Natural killer cell (primary cell): ENCODE measurements at regions not wholly inside any gene's neighbourhood (a gene's known extent, or its start where the extent isn't known, plus 50 kb on each side); places are given as distances from the start of the nearest gene placed in this dataset.
A peak's percentile ranks its signal among the peaks of the same experiment; 100 is the strongest.

Source experiments
- ATAC-seq, 3 donors: fragments of 150-1000 bp in 2 of 3; fragments of 200-7000 bp in 1 of 3; cut with Tn5 transposase; 1 replicate in 1 of 3; 2 replicates in 2 of 3; pipeline ENCODE4 v1.10.0; 2021; ENCODE audit warnings: mild to moderate bottlenecking in 2 of 3, moderate library complexity in 2 of 3
- DNase-seq, 2 donors: peaks; one replicate each; pipeline versions ENCODE4 v3.0.0 to v3.0.0-alpha.2; 2013 to 2021; ENCODE audit warnings: mixed read lengths in 1 of 2
- H3K27ac ChIP-seq: one replicate; pipeline ENCODE4 v1.5.1; 2013; ENCODE audit warnings: mild to moderate bottlenecking, low read length
- H3K27me3 ChIP-seq: one replicate; pipeline ENCODE4 v1.6.1; 2013; ENCODE audit warnings: low read length; ENCODE audit not compliant: control insufficient read depth, insufficient read depth
- H3K36me3 ChIP-seq: one replicate; pipeline ENCODE4 v1.6.1; 2013; ENCODE audit warnings: low read length; ENCODE audit not compliant: control insufficient read depth, insufficient read depth
- H3K4me1 ChIP-seq: one replicate; pipeline ENCODE4 v1.6.1; 2013; ENCODE audit warnings: low read length; ENCODE audit not compliant: control insufficient read depth, insufficient read depth
- H3K4me3 ChIP-seq: one replicate; pipeline ENCODE4 v1.5.1; 2013; ENCODE audit warnings: low read length
- H3K9me3 ChIP-seq: one replicate; pipeline ENCODE4 v1.6.1; 2013; ENCODE audit warnings: low read length; ENCODE audit not compliant: control insufficient read depth, insufficient read depth
- H3K27ac Mint-ChIP-seq, 2 donors: one replicate each; pipeline ENCODE4 v1.8.0; 2022; ENCODE audit warnings: mild to moderate bottlenecking in 2 of 2, mixed read lengths in 2 of 2, moderate library complexity in 1 of 2
- H3K27me3 Mint-ChIP-seq, 2 donors: one replicate each; pipeline ENCODE4 v1.8.0; 2022; ENCODE audit warnings: low read depth in 2 of 2, mixed read lengths in 2 of 2
- H3K36me3 Mint-ChIP-seq: one replicate; pipeline ENCODE4 v1.8.0; 2022; ENCODE audit warnings: mixed read lengths
- H3K4me1 Mint-ChIP-seq, 2 donors: one replicate each; pipeline ENCODE4 v1.8.0; 2022; ENCODE audit warnings: mixed read lengths in 2 of 2
- H3K4me3 Mint-ChIP-seq: one replicate; pipeline ENCODE4 v1.8.0; 2022; ENCODE audit warnings: mild to moderate bottlenecking, moderate library complexity, mixed read lengths
- H3K9me3 Mint-ChIP-seq, 2 donors: one replicate each; pipeline ENCODE4 v1.8.0; 2022; ENCODE audit warnings: mixed read lengths in 2 of 2
- CTCF ChIP-seq: fragments of 200-600 bp; IDR thresholded peaks from one replicate; pipeline ENCODE4 v1.8.0; 2022; ENCODE audit warnings: antibody characterized with exemption
- whole genome bisulfite sequencing: methylation state at CpG from one replicate; pipeline ENCODE4 v1.1.7; 2013; ENCODE audit warnings: missing lambda C conversion rate; ENCODE audit not compliant: insufficient coverage; 5-methylcytosine and 5-hydroxymethylcytosine counted together
- intact Hi-C: fragments of 100-400 bp; cut with micrococcal nuclease; formaldehyde crosslinking; loops from one replicate; pipeline ENCODE4 v1.14.2; 2022

DNA sequence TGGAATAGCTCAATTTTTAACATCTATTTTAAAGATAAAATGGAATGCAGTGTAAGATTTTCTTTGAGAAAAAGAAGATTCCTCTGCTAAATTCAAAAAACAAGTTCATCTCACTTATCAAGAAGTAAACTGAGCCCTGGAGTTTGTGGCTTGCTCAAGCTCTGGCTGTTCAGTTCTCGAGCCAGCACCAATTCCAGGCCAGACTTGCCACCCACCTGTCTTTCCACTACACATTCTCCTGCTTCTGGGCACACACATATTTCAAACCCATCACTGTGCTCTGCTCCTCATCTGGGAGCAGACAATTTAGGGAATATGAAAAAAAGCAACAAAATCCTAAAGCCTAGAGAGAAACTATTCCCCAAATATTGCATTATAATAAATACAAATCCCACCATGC is 424.5 kb downstream of the ENC1 start:
- peaks cover 11 to 18% of the 10 kb centered on the region in 2 donors for H3K27me3 Mint-ChIP-seq
- no peak overlapping the region for H3K4me3 ChIP-seq
- DNase-seq (no peak), ATAC-seq (no peak)
- no peak overlapping the region for H3K4me3 Mint-ChIP-seq
- no peaks in the 10 kb centered on the region for H3K36me3 ChIP-seq
- intact Hi-C loops: no loop called here
- no peaks in the 10 kb centered on the region for H3K27me3 ChIP-seq
- no peaks in the 10 kb centered on the region for H3K36me3 Mint-ChIP-seq
- no peak overlapping the region for H3K27ac ChIP-seq
- no peaks in the 10 kb centered on the region for H3K4me1 Mint-ChIP-seq
- no peaks in the 10 kb centered on the region for H3K4me1 ChIP-seq
- TF ChIP-seq CTCF: no peak
- H3K9me3 Mint-ChIP-seq: no peaks in the 10 kb centered on the region
- no peaks in the 10 kb centered on the region for H3K9me3 ChIP-seq
- H3K27ac Mint-ChIP-seq: no peak overlapping the region
- 87% methylated on average over 1 of the region's 1 CpG for WGBS

- intact Hi-C loops: no loop called here
- Mint-ChIP-seq H3K4me3 (no peak overlapping the region), H3K27ac (no peak overlapping the region), H3K4me1 (no peaks in the 10 kb centered on the region), H3K27me3 (peaks cover 12 to 16% of the 10 kb centered on the region in 2 donors), H3K9me3 (no peaks in the 10 kb centered on the region), H3K36me3 (no peaks in the 10 kb centered on the region)
- Histone ChIP-seq H3K27me3 (no peaks in the 10 kb centered on the region), H3K4me3 (no peak overlapping the region), H3K4me1 (no peaks in the 10 kb centered on the region), H3K27ac (no peak overlapping the region), H3K36me3 (no peaks in the 10 kb centered on the region), H3K9me3 (no peaks in the 10 kb centered on the region)
- DNase-seq: peak in 1 of 2 donors; percentile 4
- no peak for TF ChIP-seq CTCF
- ATAC-seq: peak in 1 of 3 donors; percentile 44
- WGBS: 61% methylated on average over 5 of the region's 5 CpGs
These were observed 428.2 kb downstream of the ENC1 start for GRCh38 chr5:74212336-74212735.

GRCh38 chr5:74209571-74209970 is 431.0 kb downstream of the ENC1 start:
- Mint-ChIP-seq H3K9me3 (no peaks in the 10 kb centered on the region), H3K36me3 (no peaks in the 10 kb centered on the region), H3K27ac (no peak overlapping the region), H3K4me3 (no peak overlapping the region), H3K27me3 (peaks cover 9 to 24% of the 10 kb centered on the region in 2 donors), H3K4me1 (no peaks in the 10 kb centered on the region)
- intact Hi-C loops: no loop called here
- H3K4me1 ChIP-seq: no peaks in the 10 kb centered on the region
- WGBS: 76% methylated on average over 1 of the region's 2 CpGs
- no peak for TF ChIP-seq CTCF
- H3K27ac ChIP-seq: no peak overlapping the region
- no peak overlapping the region for H3K4me3 ChIP-seq
- H3K27me3 ChIP-seq: no peaks in the 10 kb centered on the region
- no peaks in the 10 kb centered on the region for H3K36me3 ChIP-seq
- no peaks in the 10 kb centered on the region for H3K9me3 ChIP-seq
- ATAC-seq (no peak), DNase-seq (no peak)
